ENCODE measurements at regions not wholly inside any gene's neighbourhood (a gene's known extent, or its start where the extent isn't known, plus 50 kb on each side); places are given as distances from the start of the nearest gene placed in this dataset.

DNA sequence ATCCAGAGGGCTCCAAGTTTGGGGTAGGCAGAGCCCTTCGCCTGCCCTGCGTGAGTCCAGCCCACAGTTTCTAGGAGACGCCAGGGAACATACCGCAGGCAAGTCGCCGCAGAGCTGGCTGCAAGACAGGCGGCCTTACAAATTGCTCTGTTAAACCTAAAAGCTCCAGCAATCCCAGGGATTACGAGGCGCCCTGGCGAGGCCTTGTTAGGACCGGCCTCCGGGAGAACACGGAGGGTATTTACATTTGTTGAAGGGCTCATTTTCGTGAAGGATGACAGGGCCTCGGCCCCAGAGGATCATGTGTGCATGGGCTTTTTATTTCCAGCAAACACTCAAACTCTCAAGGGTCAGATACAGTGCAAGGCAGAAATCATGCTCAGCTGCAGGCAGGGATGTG, 77.6 kb upstream of the FOXF1 start:
- CTCF ChIA-PET, result no interaction called here
- Histone ChIP-seq H3K9ac (replicated peaks; ENCODE audit: extremely low read depth, insufficient read depth, low read length) (no peak overlapping the region), H3K27ac (ENCODE audit: insufficient read depth, low read depth, low read length) (no peak overlapping the region), H3K36me3 (ENCODE audit: control insufficient read depth in 2 of 2, extremely low read depth in 1 of 2, insufficient read depth in 2 of 2, low read length in 2 of 2) (no peaks in the 10 kb centered on the region), H3K9me3 (replicated peaks; ENCODE audit: control insufficient read depth, insufficient read depth, low read length) (no peaks in the 10 kb centered on the region), H3K4me3 (replicated peaks in 1 of 3; ENCODE audit: insufficient read depth in 1 of 3, low read depth in 1 of 3, low read length in 3 of 3) (no peak overlapping the region), H3K4me2 (ENCODE audit: insufficient read depth, low read length) (no peak overlapping the region), H3K4me1 (ENCODE audit: control insufficient read depth, extremely low read depth, insufficient read depth, low read length) (no peaks in the 10 kb centered on the region), H2AFZ (ENCODE audit: low read depth, low read length) (no peak overlapping the region), H4K20me1 (replicated peaks; ENCODE audit: control insufficient read depth, extremely low read depth, insufficient read depth, low read length) (no peaks in the 10 kb centered on the region), H3K79me2 (ENCODE audit: control insufficient read depth, insufficient read depth, low read length) (no peaks in the 10 kb centered on the region), H3K27me3 (ENCODE audit: control insufficient read depth in 2 of 2, insufficient read depth in 2 of 2, low read length in 2 of 2) (peaks cover 2 to 6% of the 10 kb centered on the region in 2 experiments), H3K9me1 (replicated peaks; ENCODE audit: control insufficient read depth, extremely low read depth, insufficient read depth, low read length) (no peaks in the 10 kb centered on the region)
- TF ChIP-seq, protein P1, sequence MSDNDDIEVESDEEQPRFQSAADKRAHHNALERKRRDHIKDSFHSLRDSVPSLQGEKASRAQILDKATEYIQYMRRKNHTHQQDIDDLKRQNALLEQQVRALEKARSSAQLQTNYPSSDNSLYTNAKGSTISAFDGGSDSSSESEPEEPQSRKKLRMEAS (IDR thresholded peaks at IDR 0.05; ENCODE audit: insufficient read depth, insufficient read length), result no peak
- TF ChIP-seq POLR2AphosphoS5 (IDR thresholded peaks at IDR 0.05; ENCODE audit: insufficient read depth, low read depth, low read length), result no peak
- TF ChIP-seq MYC (IDR thresholded peaks at IDR 0.05; ENCODE audit: low read depth, low read length), result no peak
- no peak for TF ChIP-seq CTCF (IDR thresholded peaks at IDR 0.05; ENCODE audit: extremely low read depth in 1 of 2, insufficient read depth in 1 of 2, low read depth in 1 of 2, low read length in 2 of 2)
- no peak for TF ChIP-seq EZH2 (IDR thresholded peaks at IDR 0.05; ENCODE audit: borderline replicate concordance, low read depth, low read length, severe bottlenecking)
- TF ChIP-seq GATA2 (IDR thresholded peaks at IDR 0.05; ENCODE audit: insufficient read depth, insufficient read length, low read depth, low read length), result no peak
- TF ChIP-seq JUN (IDR thresholded peaks at IDR 0.05; ENCODE audit: borderline replicate concordance, insufficient read depth, insufficient read length, low read depth), result no peak
- no peak for TF ChIP-seq FOS (IDR thresholded peaks at IDR 0.05; ENCODE audit: borderline replicate concordance, insufficient read depth, low read length)
- no peak for TF ChIP-seq POLR2A (IDR thresholded peaks at IDR 0.05; ENCODE audit: low read depth, low read length)
- intact Hi-C loops (cut with micrococcal nuclease) (no loop called here), dilution Hi-C loops (cut with MboI; ENCODE audit: extremely low pct_ligation_motif_present, low sequenced_read_pairs) (no loop called here)
- BruUV-seq (replicated peaks), result no TSS peak
- FAIRE-seq (no peak), DNase-seq (ENCODE audit: low read depth, low spot score) (no peak)
- POLR2A ChIA-PET, result no interaction called here

Measured in endothelial cell of umbilical vein (primary cell).